ENCODE measurements at regions not wholly inside any gene's neighbourhood (a gene's known extent, or its start where the extent isn't known, plus 50 kb on each side); places are given as distances from the start of the nearest gene placed in this dataset.

GRCh38 chr5:56663523-56663922 is 151.8 kb upstream of the MAP3K1 start:
- TF ChIP-seq ZBTB7A (CRISPR knock-in tag; IDR thresholded peaks at IDR 0.05) (no peak), ATF7 (IDR thresholded peaks at IDR 0.05) (no peak), ATF7 (CRISPR knock-in tag; IDR thresholded peaks at IDR 0.05) (no peak), ZNF713 (CRISPR knock-in tag; IDR thresholded peaks at IDR 0.05) (no peak), TAF1 (CRISPR knock-in tag; IDR thresholded peaks at IDR 0.05) (no peak), MYC (CRISPR knock-in tag; IDR thresholded peaks at IDR 0.05; ENCODE audit: borderline replicate concordance) (no peak), ZNF549 (CRISPR knock-in tag; IDR thresholded peaks at IDR 0.05) (no peak), ZNF383 (CRISPR knock-in tag; IDR thresholded peaks at IDR 0.05; ENCODE audit: borderline replicate concordance) (no peak), POLR2A (IDR thresholded peaks at IDR 0.05; ENCODE audit: insufficient read depth in 1 of 2, low read depth in 2 of 2, low read length in 2 of 2) (no peak), EZH2 (conservative IDR thresholded peaks at IDR 0.05; ENCODE audit: low read depth, low read length) (no peak)
- TF ChIP-seq, protein P1, sequence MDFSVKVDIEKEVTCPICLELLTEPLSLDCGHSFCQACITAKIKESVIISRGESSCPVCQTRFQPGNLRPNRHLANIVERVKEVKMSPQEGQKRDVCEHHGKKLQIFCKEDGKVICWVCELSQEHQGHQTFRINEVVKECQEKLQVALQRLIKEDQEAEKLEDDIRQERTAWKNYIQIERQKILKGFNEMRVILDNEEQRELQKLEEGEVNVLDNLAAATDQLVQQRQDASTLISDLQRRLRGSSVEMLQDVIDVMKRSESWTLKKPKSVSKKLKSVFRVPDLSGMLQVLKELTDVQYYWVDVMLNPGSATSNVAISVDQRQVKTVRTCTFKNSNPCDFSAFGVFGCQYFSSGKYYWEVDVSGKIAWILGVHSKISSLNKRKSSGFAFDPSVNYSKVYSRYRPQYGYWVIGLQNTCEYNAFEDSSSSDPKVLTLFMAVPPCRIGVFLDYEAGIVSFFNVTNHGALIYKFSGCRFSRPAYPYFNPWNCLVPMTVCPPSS (IDR thresholded peaks at IDR 0.05) = no peak

All from HepG2 (cell line).